HFFc6 (cell line): ENCODE measurements at regions not wholly inside any gene's neighbourhood (a gene's known extent, or its start where the extent isn't known, plus 50 kb on each side); places are given as distances from the start of the nearest gene placed in this dataset.

Experiments used
- DNase-seq: peaks from one replicate; pipeline ENCODE4 v3.0.0-alpha.2; 2018
- H3K27ac Mint-ChIP-seq: 2 replicates; pipeline ENCODE4 v1.8.0; 2020; ENCODE audit warnings: mild to moderate bottlenecking, mixed read lengths
- H3K27me3 Mint-ChIP-seq: 2 replicates; pipeline ENCODE4 v1.8.0; 2021; ENCODE audit warnings: mild to moderate bottlenecking, moderate library complexity, mixed read lengths; ENCODE audit not compliant: insufficient read depth
- H3K36me3 Mint-ChIP-seq: 2 replicates; pipeline ENCODE4 v1.8.0; 2021; ENCODE audit warnings: low read depth, mixed read lengths
- H3K4me1 Mint-ChIP-seq: 2 replicates; pipeline ENCODE4 v1.8.0; 2020; ENCODE audit warnings: low read depth, mixed read lengths
- H3K4me3 Mint-ChIP-seq: 2 replicates; pipeline ENCODE4 v1.8.0; 2020; ENCODE audit warnings: mild to moderate bottlenecking, moderate library complexity, mixed read lengths
- H3K9me3 Mint-ChIP-seq: 2 replicates; pipeline ENCODE4 v1.8.0; 2020; ENCODE audit warnings: mild to moderate bottlenecking, mixed read lengths
- CTCF ChIP-seq: fragments of 200-600 bp; sonication (generic); IDR thresholded peaks from 2 replicates; pipeline ENCODE4 v1.5.0; 2021; ENCODE audit warnings: antibody characterized with exemption, mild to moderate bottlenecking

- H3K4me3 Mint-ChIP-seq = no peak overlapping the region
- H3K4me1 Mint-ChIP-seq = peaks cover 11% of the 10 kb centered on the region
- H3K36me3 Mint-ChIP-seq = no peaks in the 10 kb centered on the region
- no peaks in the 10 kb centered on the region for H3K9me3 Mint-ChIP-seq
- H3K27me3 Mint-ChIP-seq = peaks cover 55% of the 10 kb centered on the region
- no peak overlapping the region for H3K27ac Mint-ChIP-seq
- no peak for TF ChIP-seq CTCF
- DNase-seq = no peak
Measured at GRCh38 chr20:58098571-58098970, 129.9 kb downstream of the ANKRD60 start.

DNA sequence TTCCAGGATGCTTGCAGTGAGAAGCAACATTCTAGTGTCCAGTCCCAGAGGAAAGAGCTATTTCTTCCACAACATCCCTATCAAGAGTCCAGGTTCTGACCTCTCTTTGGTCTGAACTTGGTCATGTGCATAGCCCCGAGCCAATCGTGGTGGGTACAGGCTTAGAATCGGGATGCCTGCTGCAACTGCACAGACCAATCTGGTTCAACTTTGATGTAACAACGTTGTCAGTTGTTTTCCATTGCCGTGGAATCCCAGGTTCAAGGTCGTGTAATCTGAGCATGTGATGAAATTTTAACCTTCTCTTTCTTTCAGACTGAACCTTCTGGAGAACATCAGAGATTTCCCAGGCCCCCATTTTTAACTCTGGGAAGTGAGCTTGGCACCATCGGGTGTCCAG is 130.5 kb downstream of the ANKRD60 start:
- Mint-ChIP-seq H3K36me3 (no peaks in the 10 kb centered on the region), H3K27ac (no peak overlapping the region), H3K27me3 (peaks cover 51% of the 10 kb centered on the region), H3K9me3 (no peaks in the 10 kb centered on the region), H3K4me3 (no peak overlapping the region), H3K4me1 (peaks cover 9% of the 10 kb centered on the region)
- TF ChIP-seq CTCF = no peak
- DNase-seq = no peak

DNA sequence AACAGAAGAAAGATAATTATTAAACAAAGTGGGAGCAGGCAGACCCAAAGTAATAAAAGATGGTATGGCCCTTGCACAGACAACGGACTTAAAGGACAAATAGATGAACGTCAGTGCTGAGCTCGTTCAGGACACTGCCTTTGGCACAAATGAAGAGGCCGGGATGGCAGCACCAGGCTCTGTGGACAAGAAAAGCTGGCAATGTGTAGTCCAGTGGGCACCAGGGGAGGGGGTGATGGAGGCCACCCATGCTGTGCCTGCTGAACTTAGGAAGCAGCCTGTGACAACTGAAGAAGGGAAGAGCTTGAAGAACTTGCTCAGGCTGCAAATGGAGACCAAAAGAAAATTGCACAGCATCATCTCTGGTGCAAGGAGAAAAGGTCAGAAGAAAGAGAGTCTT is 131.0 kb downstream of the ANKRD60 start:
- Mint-ChIP-seq H3K4me1 (peaks cover 4% of the 10 kb centered on the region), H3K27ac (no peak overlapping the region), H3K27me3 (peaks cover 53% of the 10 kb centered on the region), H3K4me3 (no peak overlapping the region), H3K9me3 (no peaks in the 10 kb centered on the region), H3K36me3 (no peaks in the 10 kb centered on the region)
- no peak for DNase-seq
- no peak for TF ChIP-seq CTCF

DNA sequence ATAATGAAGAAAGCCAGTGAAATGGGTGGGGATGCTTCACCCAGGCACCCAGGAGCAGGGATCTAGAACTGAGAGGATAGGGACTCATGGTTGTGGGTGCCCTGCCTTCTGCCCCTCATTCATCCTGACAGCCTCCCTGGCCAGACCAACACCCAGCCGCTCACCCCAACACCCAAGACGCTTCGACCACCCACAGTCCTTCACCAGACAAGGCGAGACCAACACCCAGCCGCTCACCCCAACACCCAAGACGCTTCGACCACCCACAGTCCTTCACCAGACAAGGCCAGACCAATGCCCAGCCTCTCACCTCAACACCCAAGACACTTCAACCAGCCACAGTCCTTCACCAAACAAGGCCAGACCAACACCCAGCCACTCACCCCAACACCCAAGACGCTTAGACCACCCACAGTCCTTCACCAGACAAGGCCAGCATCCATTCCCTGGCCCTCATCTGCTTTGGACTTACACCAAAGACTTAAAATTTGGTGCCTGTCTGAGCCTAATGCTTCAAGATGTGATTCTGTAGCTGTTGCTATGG is 131.5 kb downstream of the ANKRD60 start:
- DNase-seq = no peak
- no peak overlapping the region for H3K27ac Mint-ChIP-seq
- no peaks in the 10 kb centered on the region; the same call in 1 of the 2 replicates for H3K4me1 Mint-ChIP-seq
- no peak for TF ChIP-seq CTCF
- H3K27me3 Mint-ChIP-seq = peaks cover 55% of the 10 kb centered on the region
- H3K36me3 Mint-ChIP-seq = no peaks in the 10 kb centered on the region
- H3K4me3 Mint-ChIP-seq = no peak overlapping the region
- H3K9me3 Mint-ChIP-seq = no peaks in the 10 kb centered on the region

GRCh38 chr20:58094698-58095097 is 133.8 kb downstream of the ANKRD60 start:
- no peaks in the 10 kb centered on the region for H3K4me1 Mint-ChIP-seq
- H3K27me3 Mint-ChIP-seq = peaks cover 62% of the 10 kb centered on the region
- no peak for DNase-seq
- H3K36me3 Mint-ChIP-seq = 0 out of 2 replicates have a peak, but pooled peaks cover 4% of the 10 kb centered on the region
- TF ChIP-seq CTCF = no peak
- no peak overlapping the region for H3K4me3 Mint-ChIP-seq
- H3K9me3 Mint-ChIP-seq = no peaks in the 10 kb centered on the region
- H3K27ac Mint-ChIP-seq = no peak overlapping the region

DNA sequence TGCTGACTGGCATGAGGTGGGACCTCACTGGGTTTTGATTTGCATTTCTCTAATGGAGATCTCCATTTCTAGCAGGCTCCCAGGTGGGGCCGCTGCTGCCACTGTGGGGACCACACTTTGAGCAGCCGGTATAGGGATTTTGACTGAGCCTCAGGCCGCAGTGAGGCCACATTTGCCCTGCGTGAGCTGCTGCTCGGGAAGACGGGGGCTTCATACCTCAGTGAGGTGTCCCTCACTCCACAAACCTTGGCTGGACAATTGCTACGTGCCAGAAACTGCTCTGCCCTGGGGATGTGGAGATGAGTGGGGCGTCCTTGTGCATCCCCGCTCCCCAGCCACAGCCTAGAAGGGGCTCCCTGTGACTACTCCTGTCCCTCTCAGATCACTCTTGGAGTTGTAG is 134.3 kb downstream of the ANKRD60 start:
- TF ChIP-seq CTCF = no peak
- H3K27me3 Mint-ChIP-seq = peaks cover 59% of the 10 kb centered on the region
- no peaks in the 10 kb centered on the region for H3K4me1 Mint-ChIP-seq
- H3K4me3 Mint-ChIP-seq = no peak overlapping the region
- no peak overlapping the region for H3K27ac Mint-ChIP-seq
- DNase-seq = no peak
- H3K9me3 Mint-ChIP-seq = no peaks in the 10 kb centered on the region
- H3K36me3 Mint-ChIP-seq = 0 out of 2 replicates have a peak, but pooled peaks cover 4% of the 10 kb centered on the region
